Stimulated activated CD4-positive, alpha-beta T cell treated with anti-CD3 and anti-CD28 coated beads, TNF-alpha, amount 100 ng/mL, for 48 hours (primary cell): ENCODE measurements at regions not wholly inside any gene's neighbourhood (a gene's known extent, or its start where the extent isn't known, plus 50 kb on each side); places are given as distances from the start of the nearest gene placed in this dataset.
"Not testable (repeated sequence)": the region's sequence is repeated elsewhere in the genome, so short reads cannot be mapped to it uniquely, and the experiment has no call there.

Source experiments
- DNase-seq, 3 donors: peaks; one replicate each; pipeline ENCODE4 v3.0.0-alpha.2; 2020; ENCODE audit warnings: low read depth in 3 of 3

GRCh38 chr12:34097213-34097612 is 74.9 kb downstream of the ALG10 start:
- DNase-seq, result no peak

- no peak for DNase-seq
These were observed 83.2 kb downstream of the ALG10 start for GRCh38 chr12:34105392-34105933.

- no peak for DNase-seq
These were observed 83.9 kb downstream of the ALG10 start for GRCh38 chr12:34106172-34106571.

GRCh38 chr12:34107016-34107415 is 84.7 kb downstream of the ALG10 start:
- no peak for DNase-seq

- DNase-seq, result no peak
These were observed 85.6 kb downstream of the ALG10 start for GRCh38 chr12:34107781-34108404.

GRCh38 chr12:34108405-34108803 is 86.1 kb downstream of the ALG10 start:
- no peak for DNase-seq

GRCh38 chr12:34108967-34109366 is 86.7 kb downstream of the ALG10 start:
- DNase-seq, result no peak

- DNase-seq, result no peak
These were observed 87.1 kb downstream of the ALG10 start for GRCh38 chr12:34109390-34109789.

GRCh38 chr12:34109909-34110531 is 87.7 kb downstream of the ALG10 start:
- DNase-seq, result not testable (repeated sequence)

- DNase-seq, result no peak
These were observed 97.1 kb downstream of the ALG10 start for GRCh38 chr12:34119366-34119765.

- no peak for DNase-seq
These were observed 99.1 kb downstream of the ALG10 start for GRCh38 chr12:34121360-34121759.

- peak in 2 of 3 donors; percentile 10 to 12 for DNase-seq
These were observed 100.8 kb downstream of the ALG10 start for GRCh38 chr12:34123092-34123491.

- no peak for DNase-seq
These were observed 102.3 kb downstream of the ALG10 start for GRCh38 chr12:34124608-34125007.

- no peak for DNase-seq
These were observed 103.9 kb downstream of the ALG10 start for GRCh38 chr12:34126239-34126641.

GRCh38 chr12:34126805-34127204 is 104.5 kb downstream of the ALG10 start:
- DNase-seq, result no peak

GRCh38 chr12:34127379-34127778 is 105.1 kb downstream of the ALG10 start:
- not testable (repeated sequence) for DNase-seq

GRCh38 chr12:34142430-34142829 is 120.1 kb downstream of the ALG10 start:
- DNase-seq, result no peak

- no peak for DNase-seq
These were observed 128.7 kb downstream of the ALG10 start for GRCh38 chr12:34151019-34151418.

GRCh38 chr12:34163443-34163842 is 141.1 kb downstream of the ALG10 start:
- no peak for DNase-seq

GRCh38 chr12:34166427-34167060 is 144.2 kb downstream of the ALG10 start:
- DNase-seq, result no peak

GRCh38 chr12:34168507-34168906 is 146.2 kb downstream of the ALG10 start:
- not testable (repeated sequence) for DNase-seq

- DNase-seq, result no peak
These were observed 164.2 kb downstream of the ALG10 start for GRCh38 chr12:34186492-34186891.

GRCh38 chr12:34188974-34189373 is 166.7 kb downstream of the ALG10 start:
- DNase-seq, result no peak
